Keratinocyte (primary cell): ENCODE measurements at regions not wholly inside any gene's neighbourhood (a gene's known extent, or its start where the extent isn't known, plus 50 kb on each side); places are given as distances from the start of the nearest gene placed in this dataset.

Experiments used
- DNase-seq: peaks from one replicate; pipeline ENCODE4 v3.0.0-alpha.2; 2011; ENCODE audit warnings: low read depth, missing footprints, low spot score
- FAIRE-seq: peaks from 2 replicates; lab custom pipeline; 2011; peaks lifted over from hg19 to GRCh38; lab: Jason Lieb, UNC
- H2AFZ ChIP-seq: 2 replicates; pipeline ENCODE4 v1.6.0; 2012; ENCODE audit warnings: low read length, control low read depth, inconsistent platforms; ENCODE audit not compliant: control insufficient read depth
- H3K27ac ChIP-seq: 2 replicates; pipeline ENCODE4 v1.5.1; 2011; ENCODE audit warnings: low read length; ENCODE audit not compliant: control insufficient read depth, insufficient read depth
- H3K27me3 ChIP-seq: 3 replicates; pipeline ENCODE4 v1.6.0; 2011; ENCODE audit warnings: low read length; ENCODE audit not compliant: control insufficient read depth, insufficient read depth; ENCODE audit errors: extremely low read depth
- H3K36me3 ChIP-seq, 2 experiments: 2 replicates in 1 of 2; 3 replicates in 1 of 2; pipeline ENCODE4 v1.5.1; 2011; ENCODE audit warnings: low read length in 2 of 2, mild to moderate bottlenecking in 1 of 2; ENCODE audit not compliant: control insufficient read depth in 2 of 2, insufficient read depth in 2 of 2; ENCODE audit errors: extremely low read depth in 1 of 2
- H3K4me1 ChIP-seq: 3 replicates; pipeline ENCODE4 v1.5.1; 2011; ENCODE audit warnings: low read length; ENCODE audit not compliant: control insufficient read depth, insufficient read depth; ENCODE audit errors: extremely low read depth
- H3K4me2 ChIP-seq: 3 replicates; pipeline ENCODE4 v1.6.0; 2011; ENCODE audit warnings: low read depth, low read length; ENCODE audit not compliant: control insufficient read depth, insufficient read depth; ENCODE audit errors: extremely low read depth
- H3K4me3 ChIP-seq, 3 experiments: fragments of 200-600 bp in 1 of 3; sonication (generic) in 1 of 3; 2 replicates in 2 of 3; 3 replicates in 1 of 3; pipeline ENCODE4 v1.5.1; 2011 to 2016; ENCODE audit warnings: low read length in 3 of 3, mild to moderate bottlenecking in 3 of 3, control low read depth in 2 of 3, inconsistent platforms in 1 of 3, low read depth in 1 of 3, mixed read lengths in 1 of 3, mixed run types in 1 of 3, moderate library complexity in 1 of 3; ENCODE audit not compliant: control insufficient read depth in 2 of 3, insufficient read depth in 2 of 3; ENCODE audit errors: extremely low read depth in 1 of 3
- H3K79me2 ChIP-seq: 2 replicates; pipeline ENCODE4 v1.6.0; 2012; ENCODE audit warnings: low read length; ENCODE audit not compliant: control insufficient read depth, insufficient read depth
- H3K9ac ChIP-seq: 3 replicates; pipeline ENCODE4 v1.6.0; 2011; ENCODE audit warnings: low read length; ENCODE audit not compliant: control insufficient read depth, insufficient read depth; ENCODE audit errors: extremely low read depth
- H3K9me1 ChIP-seq: 3 replicates; pipeline ENCODE4 v1.6.0; 2011; ENCODE audit warnings: low read length; ENCODE audit not compliant: control insufficient read depth, insufficient read depth; ENCODE audit errors: extremely low read depth
- H3K9me3 ChIP-seq: 2 replicates; pipeline ENCODE4 v1.5.1; 2012; ENCODE audit warnings: low read depth, low read length; ENCODE audit not compliant: control insufficient read depth
- H4K20me1 ChIP-seq: 3 replicates; pipeline ENCODE4 v1.6.0; 2011; ENCODE audit warnings: low read length; ENCODE audit not compliant: control insufficient read depth, insufficient read depth; ENCODE audit errors: extremely low read depth
- CTCF ChIP-seq, 3 experiments: IDR thresholded peaks in 1 of 3; conservative IDR thresholded peaks in 1 of 3; optimal IDR thresholded peaks in 1 of 3; 2 replicates in 2 of 3; 3 replicates in 1 of 3; pipeline versions ENCODE3 to v1.5.1; 2011; ENCODE audit warnings: low read length in 3 of 3, mild to moderate bottlenecking in 3 of 3, moderate library complexity in 2 of 3, control low read depth in 1 of 3, inconsistent platforms in 1 of 3; ENCODE audit not compliant: insufficient read depth in 2 of 3; ENCODE audit errors: extremely low read depth in 1 of 3
- EZH2 ChIP-seq: IDR thresholded peaks from one replicate; pipeline ENCODE4 v1.6.1; 2012; ENCODE audit warnings: inconsistent platforms, mild to moderate bottlenecking, low read length, moderate library complexity
- dilution Hi-C: fragments of 300-500 bp; cut with MboI; formaldehyde crosslinking; loops from one replicate; pipeline ENCODE4 v1.7.0; 2020; ENCODE audit warnings: low sequenced_read_pairs; ENCODE audit not compliant: extremely low pct_ligation_motif_present

GRCh38 chr4:141962486-141962885, 326.1 kb downstream of the IL15 start:
- no peak overlapping the region for H3K27ac ChIP-seq
- H4K20me1 ChIP-seq: no peaks in the 10 kb centered on the region
- H3K9me1 ChIP-seq: no peaks in the 10 kb centered on the region
- H3K4me3 ChIP-seq: no peak overlapping the region
- TF ChIP-seq CTCF (optimal IDR thresholded peaks at IDR 0.05 in 1 of 3, IDR thresholded peaks at IDR 0.05 in 1 of 3, conservative IDR thresholded peaks at IDR 0.05 in 1 of 3; ENCODE audit: extremely low read depth in 1 of 3, insufficient read depth in 2 of 3, low read length in 3 of 3) (no peak), EZH2 (no peak)
- H3K27me3 ChIP-seq: no peaks in the 10 kb centered on the region
- dilution Hi-C loops: no loop called here
- no peak overlapping the region for H2AFZ ChIP-seq
- no peak overlapping the region for H3K4me2 ChIP-seq
- FAIRE-seq (no peak), DNase-seq (no peak)
- no peaks in the 10 kb centered on the region for H3K4me1 ChIP-seq
- H3K9ac ChIP-seq: no peak overlapping the region
- H3K79me2 ChIP-seq: no peaks in the 10 kb centered on the region
- no peaks in the 10 kb centered on the region for H3K36me3 ChIP-seq
- H3K9me3 ChIP-seq: no peaks in the 10 kb centered on the region

GRCh38 chr4:141971869-141972268, 335.5 kb downstream of the IL15 start:
- H3K9me3 ChIP-seq: no peaks in the 10 kb centered on the region
- H4K20me1 ChIP-seq: no peaks in the 10 kb centered on the region
- H3K9ac ChIP-seq: no peak overlapping the region
- no peak overlapping the region for H3K4me2 ChIP-seq
- TF ChIP-seq EZH2 (no peak), CTCF (optimal IDR thresholded peaks at IDR 0.05 in 1 of 3, IDR thresholded peaks at IDR 0.05 in 1 of 3, conservative IDR thresholded peaks at IDR 0.05 in 1 of 3; ENCODE audit: extremely low read depth in 1 of 3, insufficient read depth in 2 of 3, low read length in 3 of 3) (no peak)
- FAIRE-seq: no peak
- H3K4me1 ChIP-seq: no peaks in the 10 kb centered on the region
- dilution Hi-C loops: no loop called here
- H3K4me3 ChIP-seq: no peak overlapping the region
- no peaks in the 10 kb centered on the region for H3K9me1 ChIP-seq
- no peaks in the 10 kb centered on the region for H3K36me3 ChIP-seq
- no peaks in the 10 kb centered on the region for H3K79me2 ChIP-seq
- H3K27ac ChIP-seq: no peak overlapping the region
- no peak for DNase-seq
- H3K27me3 ChIP-seq: no peaks in the 10 kb centered on the region
- no peak overlapping the region for H2AFZ ChIP-seq
